Transverse colon (tissue), 4 donors: ENCODE measurements at regions not wholly inside any gene's neighbourhood (a gene's known extent, or its start where the extent isn't known, plus 50 kb on each side); places are given as distances from the start of the nearest gene placed in this dataset.

Experiments
- DNase-seq: peaks from one replicate; pipeline ENCODE4 v3.0.0-alpha.2; 2019
- H3K27ac ChIP-seq, 4 donors: fragments of 200-600 bp; sonication (generic); 2 replicates each; pipeline ENCODE4 v1.5.1; 2016 to 2018; ENCODE audit warnings: inconsistent platforms in 4 of 4
- H3K27me3 ChIP-seq: fragments of 200-600 bp; sonication (generic); 2 replicates; pipeline ENCODE4 v1.5.1; 2017; ENCODE audit warnings: inconsistent platforms
- H3K36me3 ChIP-seq, 4 donors: fragments of 200-600 bp; sonication (generic); 2 replicates each; pipeline ENCODE4 v1.5.1; 2017 to 2019; ENCODE audit warnings: inconsistent platforms in 4 of 4
- H3K4me1 ChIP-seq, 4 donors: fragments of 200-600 bp; sonication (generic); 2 replicates each; pipeline ENCODE4 v1.5.1; 2017 to 2020; ENCODE audit warnings: inconsistent platforms in 4 of 4
- H3K4me3 ChIP-seq, 4 donors: fragments of 200-600 bp; sonication (generic); 1 replicate in 1 of 4; 2 replicates in 3 of 4; pipeline versions ENCODE4 v1.5.1 to v1.6.1; 2017 to 2019; ENCODE audit warnings: inconsistent platforms in 4 of 4
- H3K9me3 ChIP-seq, 2 donors: fragments of 200-600 bp; sonication (generic); 2 replicates each; pipeline ENCODE4 v1.5.1; 2017 to 2019; ENCODE audit warnings: inconsistent platforms in 2 of 2
- CTCF ChIP-seq, 5 experiments: fragments of 200-600 bp in 3 of 5; fragments of 450-650 bp in 2 of 5; sonication (generic) in 3 of 5; IDR thresholded peaks; 1 replicate in 2 of 5; 2 replicates in 3 of 5; pipeline ENCODE4 v1.5.1; 2016 to 2017; ENCODE audit warnings: antibody characterized with exemption in 5 of 5, inconsistent platforms in 3 of 5, mild to moderate bottlenecking in 2 of 5, moderate library complexity in 1 of 5
- EP300 ChIP-seq: sonication (generic); formaldehyde crosslinking; IDR thresholded peaks from one replicate; pipeline ENCODE4 v1.6.1; 2017; ENCODE audit warnings: antibody characterized with exemption, low read depth
- POLR2A ChIP-seq: fragments of 450-650 bp; IDR thresholded peaks from one replicate; pipeline ENCODE4 v1.6.1; 2016; ENCODE audit warnings: antibody characterized with exemption, mild to moderate bottlenecking, moderate library complexity
- POLR2AphosphoS5 ChIP-seq, 3 donors: sonication (generic); formaldehyde crosslinking; IDR thresholded peaks; one replicate each; pipeline ENCODE4 v1.6.1; 2016; ENCODE audit warnings: antibody characterized with exemption in 3 of 3
- WGBS, 2 donors: methylation state at CpG; one replicate each; pipeline ENCODE4 v1.1.5; 2018; ENCODE audit warnings: low coverage in 1 of 2; 5-methylcytosine and 5-hydroxymethylcytosine counted together
- in situ Hi-C, 4 donors: fragments of 200-750 bp; cut with MboI; loops; one replicate each; pipeline versions ENCODE4 v1.15.0 to v1.15.1; 2017; ENCODE audit warnings: low sequenced_read_pairs in 3 of 4, low pct_ligation_motif_present in 1 of 4, low pct_unique_long_range_greater_than_20kb in 1 of 4
- intact Hi-C: fragments of 100-400 bp; cut with DNase I; formaldehyde crosslinking; loops from one replicate; pipeline ENCODE4 v1.15.1; 2023; ENCODE audit warnings: low total_unique reads
- small RNA-seq, 4 donors: library from RNA; depleted of rRNA; stranded (forward); fragments of <200 nt; gene quantifications; one replicate each; pipeline ENCODE3, GENCODE V24; 2016

- Histone ChIP-seq H3K27ac (no peak overlapping the region), H3K27me3 (no peaks in the 10 kb centered on the region), H3K36me3 (no peaks in the 10 kb centered on the region), H3K4me1 (peaks cover 0 to 14% (median 3%) of the 10 kb centered on the region in 4 donors), H3K4me3 (no peak overlapping the region), H3K9me3 (no peaks in the 10 kb centered on the region)
- no peak for TF ChIP-seq POLR2A
- TF ChIP-seq CTCF (IDR thresholded peaks at IDR 0.05): no peak
- TF ChIP-seq EP300: no peak
- TF ChIP-seq POLR2AphosphoS5 (IDR thresholded peaks at IDR 0.05): no peak
- in situ Hi-C loops: no loop called here
- intact Hi-C loops: no loop called here
- 92 to 100% methylated on average over 3 to 4 of the region's 4 CpGs for WGBS, 2 donors
- DNase-seq: no peak
Observed at GRCh38 chr3:59101231-59101736, 51.5 kb upstream of the CFAP20DC start.

Small RNAs in the stretch of these regions (small RNA-seq; reads per million reads assigned to genes)
- gene RF00017: 0 reads per million in 4 donors
